Brain microvascular endothelial cell (primary cell): ENCODE measurements at regions not wholly inside any gene's neighbourhood (a gene's known extent, or its start where the extent isn't known, plus 50 kb on each side); places are given as distances from the start of the nearest gene placed in this dataset.

ENCODE experiments used
- DNase-seq: peaks from one replicate; pipeline ENCODE4 v3.0.0-alpha.2; 2020
- H3K27ac ChIP-seq: fragments of 250-450 bp; sonication (Bioruptor Pico); 2 replicates; pipeline ENCODE4 v1.5.1; 2020; ENCODE audit warnings: mild to moderate bottlenecking, moderate library complexity
- H3K27me3 ChIP-seq: fragments of 250-450 bp; sonication (Bioruptor Pico); replicated peaks from 2 replicates; pipeline ENCODE4 v1.5.1; 2020; ENCODE audit warnings: mild to moderate bottlenecking
- H3K36me3 ChIP-seq: fragments of 250-450 bp; sonication (Bioruptor Pico); replicated peaks from 2 replicates; pipeline ENCODE4 v1.5.1; 2020; ENCODE audit warnings: mild to moderate bottlenecking
- H3K4me3 ChIP-seq: 2 replicates; pipeline ENCODE4 v1.5.1; 2011; ENCODE audit warnings: low read depth, mild to moderate bottlenecking, control low read depth, low read length, moderate library complexity
- CTCF ChIP-seq: IDR thresholded peaks from 2 replicates; pipeline ENCODE4 v1.5.1; 2011; ENCODE audit warnings: low read depth, mild to moderate bottlenecking, moderate library complexity, low read length, control low read depth, inconsistent platforms; ENCODE audit errors: missing control alignments
- in situ Hi-C: cut with HindIII; loops from 2 replicates; pipeline ENCODE4 v1.10.0; 2017; ENCODE audit warnings: low sequenced_read_pairs, low pct_ligation_motif_present

GRCh38 chr5:57842364-57843058 lies 359.9 kb upstream of the ACTBL2 start:
- in situ Hi-C loops, result no loop called here
- no peak overlapping the region for H3K4me3 ChIP-seq
- H3K27me3 ChIP-seq, result no peaks in the 10 kb centered on the region
- no peaks in the 10 kb centered on the region for H3K36me3 ChIP-seq
- peak overlapping the region; percentile 93 for H3K27ac ChIP-seq
- no peak for DNase-seq
- TF ChIP-seq CTCF, result no peak

DNA sequence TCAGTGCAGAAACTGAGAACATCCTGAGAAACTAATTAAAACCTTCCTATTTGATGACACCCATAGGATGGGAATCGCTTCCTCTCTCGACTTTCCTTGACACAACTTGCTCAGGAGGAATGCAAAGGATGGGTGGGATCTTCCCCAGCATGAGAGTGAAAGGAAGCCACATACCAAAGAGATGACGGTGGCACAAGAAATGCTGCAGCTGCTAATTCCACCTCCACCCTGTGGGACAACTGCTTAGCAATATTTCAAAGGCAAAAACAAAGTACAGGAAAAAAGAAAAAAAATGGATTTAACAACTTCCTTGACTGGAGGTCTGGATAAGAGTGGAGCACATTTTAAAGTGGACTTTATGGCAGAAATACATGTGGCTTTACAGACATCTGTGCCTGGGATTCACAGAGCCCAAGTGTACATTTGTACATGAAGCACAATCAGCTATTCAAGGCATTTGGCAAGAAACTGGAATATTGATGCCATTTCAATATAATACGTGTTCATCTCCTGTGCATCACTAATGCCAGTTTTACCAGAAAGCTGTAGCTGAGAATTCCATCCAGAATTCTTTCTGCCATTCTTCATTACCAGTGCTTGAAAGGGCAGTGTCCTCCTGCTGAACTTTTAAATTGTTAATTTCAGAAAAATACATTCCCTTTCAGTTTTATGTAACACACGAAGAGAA lies 359.2 kb upstream of the ACTBL2 start:
- no peak for TF ChIP-seq CTCF
- H3K27ac ChIP-seq, result peak overlapping the region; percentile 93
- DNase-seq, result peak; percentile 96
- H3K36me3 ChIP-seq, result no peaks in the 10 kb centered on the region
- in situ Hi-C loops, result no loop called here
- H3K27me3 ChIP-seq, result no peaks in the 10 kb centered on the region
- no peak overlapping the region for H3K4me3 ChIP-seq

- no peak for TF ChIP-seq CTCF
- no peak for DNase-seq
- no peaks in the 10 kb centered on the region for H3K36me3 ChIP-seq
- no peak overlapping the region for H3K27ac ChIP-seq
- no peak overlapping the region for H3K4me3 ChIP-seq
- no peaks in the 10 kb centered on the region for H3K27me3 ChIP-seq
- in situ Hi-C loops, result no loop called here
These were observed 356.9 kb upstream of the ACTBL2 start for GRCh38 chr5:57839437-57840079.

DNA sequence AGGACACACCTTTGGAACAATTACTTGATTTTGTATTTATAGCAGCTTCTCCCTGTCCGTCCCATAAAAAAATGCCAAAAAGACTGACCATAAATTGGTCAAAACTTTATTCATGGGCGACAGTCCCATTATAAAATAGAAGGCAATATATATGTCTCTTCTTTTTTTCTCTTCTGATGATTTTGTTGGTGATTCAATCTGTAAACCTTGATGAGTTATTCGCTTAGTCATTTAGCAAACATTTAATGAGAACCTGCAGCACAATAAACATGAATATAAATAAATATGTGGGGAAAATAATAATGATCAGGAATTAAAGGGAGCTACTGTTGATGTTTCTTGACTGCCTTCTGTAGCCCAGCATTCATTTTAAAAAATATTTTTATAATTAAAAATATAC lies 356.4 kb upstream of the ACTBL2 start:
- Histone ChIP-seq H3K27me3 (no peaks in the 10 kb centered on the region), H3K4me3 (no peak overlapping the region), H3K27ac (no peak overlapping the region), H3K36me3 (no peaks in the 10 kb centered on the region)
- in situ Hi-C loops, result no loop called here
- no peak for TF ChIP-seq CTCF
- DNase-seq, result no peak

DNA sequence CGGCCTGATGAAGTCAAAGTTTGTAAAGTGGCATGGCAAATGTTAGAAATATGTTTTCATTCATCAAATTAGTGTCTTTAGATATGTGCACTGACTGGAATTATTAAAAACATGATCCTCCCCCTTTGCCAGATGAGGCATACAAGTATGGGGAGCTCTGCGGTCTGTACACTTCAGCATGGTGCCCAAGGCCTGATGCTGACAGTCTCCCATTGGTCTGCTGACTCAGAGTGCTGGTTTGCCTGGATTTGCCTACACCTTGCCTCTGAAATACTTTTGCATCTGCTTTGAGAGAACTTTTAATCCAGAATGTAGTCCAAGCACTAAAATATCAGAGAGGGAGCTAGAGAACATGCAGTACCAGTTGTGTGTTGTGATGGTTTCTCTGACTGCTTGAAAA lies 354.3 kb upstream of the ACTBL2 start:
- Histone ChIP-seq H3K27ac (peak overlapping the region; percentile 85), H3K36me3 (no peaks in the 10 kb centered on the region), H3K27me3 (no peaks in the 10 kb centered on the region), H3K4me3 (no peak overlapping the region)
- in situ Hi-C loops, result no loop called here
- DNase-seq, result no peak
- TF ChIP-seq CTCF, result no peak
